ENCODE measurements at regions not wholly inside any gene's neighbourhood (a gene's known extent, or its start where the extent isn't known, plus 50 kb on each side); places are given as distances from the start of the nearest gene placed in this dataset.

- TF ChIP-seq CTCF (IDR thresholded peaks at IDR 0.05) (no peak), POLR2A (IDR thresholded peaks at IDR 0.05) (no peak)
Observed at GRCh38 chr9:104988539-104988938, 60.6 kb upstream of the ABCA1 start.
